GM21515 (cell line): ENCODE measurements at regions not wholly inside any gene's neighbourhood (a gene's known extent, or its start where the extent isn't known, plus 50 kb on each side); places are given as distances from the start of the nearest gene placed in this dataset.
"Not testable (repeated sequence)": the region's sequence is repeated elsewhere in the genome, so short reads cannot be mapped to it uniquely, and the experiment has no call there.

Experiments used
- ATAC-seq: cut with Tn5 transposase; IDR thresholded peaks from one replicate; pipeline ENCODE4 v1.9.1; 2021; ENCODE audit not compliant: unreplicated experiment

- not testable (repeated sequence) for ATAC-seq
Measured at GRCh38 chr9:42430674-42431615, 247.5 kb downstream of the SPATA31A6 start.

GRCh38 chr9:42431616-42432010 lies 248.2 kb downstream of the SPATA31A6 start:
- ATAC-seq = not testable (repeated sequence)

DNA sequence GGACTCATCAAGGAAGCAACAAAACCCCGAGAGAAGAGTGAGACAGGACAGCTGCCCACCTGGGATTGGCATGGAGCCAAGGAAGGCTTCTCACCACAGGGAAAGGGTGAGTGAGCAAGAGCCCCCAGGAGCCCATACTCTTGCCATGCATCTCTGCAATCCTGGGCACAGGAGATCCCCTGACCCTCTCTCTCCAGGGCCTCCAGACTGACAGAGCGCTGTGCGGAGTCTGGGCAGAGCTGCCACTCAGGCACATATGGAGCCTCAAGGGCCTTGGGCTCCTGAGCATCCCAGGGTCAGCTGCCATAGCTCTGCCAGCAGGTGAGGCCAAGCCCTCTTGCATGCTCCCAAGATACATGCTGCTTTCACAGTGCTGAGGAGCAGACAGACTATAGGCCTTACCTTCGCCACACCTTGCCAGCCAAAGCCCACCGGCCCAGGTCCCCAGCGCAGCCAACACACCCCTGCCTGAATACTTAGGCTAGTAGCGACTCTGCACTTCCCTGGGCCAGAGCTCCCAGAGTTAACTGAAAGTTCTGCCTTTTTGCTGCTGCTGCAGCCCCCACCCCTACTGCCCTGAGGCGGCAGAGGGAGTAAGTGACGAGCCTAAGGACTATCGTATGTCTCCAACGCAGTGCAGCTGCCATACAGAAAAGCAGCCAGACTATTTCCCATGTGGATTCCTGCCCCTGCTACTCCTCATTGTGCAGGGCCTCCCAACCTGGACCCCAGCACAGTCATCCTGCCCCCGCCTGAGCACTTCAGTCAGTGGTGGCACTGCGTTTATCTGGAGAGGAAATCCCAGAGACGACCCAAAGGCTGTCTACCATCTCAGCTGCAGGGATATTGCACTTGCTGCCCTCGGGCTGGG lies 251.6 kb downstream of the SPATA31A6 start:
- ATAC-seq = not testable (repeated sequence)

DNA sequence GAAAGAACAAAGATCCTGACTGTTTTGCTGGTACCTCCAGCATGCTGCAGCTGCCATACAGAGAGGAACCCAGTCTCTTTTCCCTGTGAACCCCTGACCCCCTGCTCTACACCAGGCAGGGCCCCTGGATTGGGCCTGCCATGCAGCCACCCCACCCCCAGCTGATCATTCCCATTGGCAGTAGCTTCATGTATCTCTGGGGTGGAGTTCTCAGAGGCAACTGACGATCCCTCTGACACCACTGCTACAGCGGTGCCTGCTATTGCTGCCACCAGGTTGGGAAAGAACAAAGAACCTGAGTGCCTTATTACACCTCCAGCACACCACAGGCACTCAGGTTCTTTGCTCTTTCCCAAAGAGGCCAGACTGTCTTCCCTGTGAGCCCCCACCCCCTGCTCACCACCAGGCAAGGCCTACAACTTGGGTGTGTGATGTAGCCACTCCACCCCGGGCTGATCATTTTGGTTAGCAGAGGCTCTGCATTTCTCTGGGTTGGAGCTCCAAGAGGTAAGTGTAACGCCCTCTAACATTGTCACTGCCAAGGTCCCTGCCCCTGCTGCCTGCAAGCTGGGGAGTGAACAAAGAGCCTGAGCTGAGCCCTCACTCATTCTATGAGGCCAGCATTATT lies 252.4 kb downstream of the SPATA31A6 start:
- ATAC-seq = not testable (repeated sequence)

GRCh38 chr9:42437057-42437759 lies 253.7 kb downstream of the SPATA31A6 start:
- peak; percentile 58 for ATAC-seq

DNA sequence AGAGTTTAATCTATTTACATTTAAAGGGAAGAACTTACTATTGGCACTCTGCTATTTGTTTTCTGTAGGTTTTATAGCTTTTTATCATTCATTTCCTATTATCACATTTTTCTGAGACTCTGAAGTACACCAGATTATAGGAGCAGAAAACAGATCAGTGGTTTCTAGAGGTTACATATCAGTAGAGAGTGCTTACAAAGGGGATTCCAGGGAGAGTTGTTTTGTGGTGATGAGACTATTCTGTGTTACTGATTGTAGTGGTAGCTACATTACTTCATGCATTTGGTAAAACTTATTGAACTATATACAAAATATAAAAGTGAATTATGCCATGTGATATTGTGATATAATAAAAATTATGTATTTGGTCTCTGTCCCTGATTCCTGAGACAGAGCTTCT lies 259.2 kb downstream of the SPATA31A6 start:
- ATAC-seq = not testable (repeated sequence)

DNA sequence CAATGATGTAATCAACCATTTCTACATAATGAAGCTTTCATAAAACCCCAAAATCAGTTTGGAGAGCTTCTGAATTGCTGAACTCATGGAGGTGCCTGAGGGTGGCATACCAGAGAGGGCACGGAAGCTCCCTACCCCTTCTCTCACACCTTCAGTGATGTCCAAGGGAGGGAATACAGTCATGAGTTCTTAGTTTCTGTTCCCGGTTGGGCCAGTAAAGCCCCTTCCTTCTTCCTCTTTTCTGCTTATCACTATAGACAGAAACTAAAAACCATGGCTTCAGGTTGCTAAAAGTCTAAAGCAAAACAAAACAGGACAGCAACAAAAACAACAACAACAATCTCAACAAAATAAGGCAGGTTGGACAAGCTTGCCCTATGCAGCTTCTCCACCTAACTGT lies 260.0 kb downstream of the SPATA31A6 start:
- peak; percentile 81 for ATAC-seq

GRCh38 chr9:42461436-42461835 lies 278.0 kb downstream of the SPATA31A6 start:
- not testable (repeated sequence) for ATAC-seq

- ATAC-seq = not testable (repeated sequence)
Measured at GRCh38 chr9:42461863-42462262, 278.4 kb downstream of the SPATA31A6 start.

DNA sequence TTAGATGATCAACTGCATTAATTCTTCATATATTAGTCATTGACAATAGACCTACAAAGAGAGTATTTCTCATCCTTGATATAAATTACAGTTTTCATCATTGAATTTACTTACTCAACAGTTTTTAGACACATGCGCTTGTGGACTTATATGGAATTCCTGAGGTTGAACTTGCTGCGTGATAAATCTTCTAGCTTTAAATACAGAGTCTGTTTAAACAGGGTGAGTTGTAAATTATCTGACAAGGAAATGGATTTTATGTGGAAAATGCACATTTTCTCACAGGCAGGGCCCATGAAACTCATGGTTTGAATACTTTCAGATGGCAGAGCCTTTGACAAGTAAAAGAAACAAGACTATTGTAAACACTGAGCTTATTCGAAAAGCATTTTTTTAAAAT lies 280.5 kb downstream of the SPATA31A6 start:
- ATAC-seq = not testable (repeated sequence)

- not testable (repeated sequence) for ATAC-seq
Measured at GRCh38 chr9:42470577-42470976, 287.1 kb downstream of the SPATA31A6 start.

DNA sequence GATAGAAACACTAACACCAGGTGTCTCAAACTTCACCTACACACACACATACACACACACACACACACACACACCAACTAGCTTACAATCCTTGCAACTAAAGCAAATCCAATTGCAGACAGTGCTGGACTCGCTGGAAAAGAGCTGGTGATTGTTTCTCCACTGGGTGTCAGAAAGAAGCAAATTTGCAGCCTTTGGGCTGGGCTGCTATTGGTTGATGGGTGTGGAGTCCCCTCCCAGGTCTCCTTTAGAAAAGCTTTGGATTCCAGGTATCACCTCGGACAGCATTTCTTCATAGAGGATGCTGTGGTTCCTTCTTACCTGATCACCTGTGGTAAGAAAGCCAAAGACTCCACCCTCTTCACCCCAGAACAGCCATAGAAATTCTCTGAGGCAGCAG lies 307.5 kb downstream of the SPATA31A6 start:
- ATAC-seq = not testable (repeated sequence)

- not testable (repeated sequence) for ATAC-seq
Measured at GRCh38 chr9:42502620-42503264, 319.3 kb downstream of the SPATA31A6 start.

DNA sequence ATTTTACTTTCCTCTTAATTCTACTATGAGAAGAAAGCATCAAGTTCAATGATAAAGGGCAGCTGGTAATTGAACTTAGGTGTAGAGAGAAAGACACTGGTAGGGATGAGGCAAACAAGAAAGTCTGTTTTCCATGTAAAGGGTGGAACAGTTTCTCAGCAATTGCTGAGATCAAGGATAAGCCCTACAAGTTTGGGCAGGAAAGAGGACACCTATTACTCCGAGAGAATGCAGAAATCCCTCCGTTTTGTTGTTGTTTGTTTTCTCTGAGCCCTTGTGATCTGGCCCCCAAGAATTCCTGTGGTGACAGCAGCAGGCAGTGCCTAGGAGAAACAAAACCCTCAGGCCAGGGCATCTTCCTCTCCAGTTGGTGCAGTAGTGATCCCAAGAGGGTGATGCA lies 324.7 kb downstream of the SPATA31A6 start:
- not testable (repeated sequence) for ATAC-seq

DNA sequence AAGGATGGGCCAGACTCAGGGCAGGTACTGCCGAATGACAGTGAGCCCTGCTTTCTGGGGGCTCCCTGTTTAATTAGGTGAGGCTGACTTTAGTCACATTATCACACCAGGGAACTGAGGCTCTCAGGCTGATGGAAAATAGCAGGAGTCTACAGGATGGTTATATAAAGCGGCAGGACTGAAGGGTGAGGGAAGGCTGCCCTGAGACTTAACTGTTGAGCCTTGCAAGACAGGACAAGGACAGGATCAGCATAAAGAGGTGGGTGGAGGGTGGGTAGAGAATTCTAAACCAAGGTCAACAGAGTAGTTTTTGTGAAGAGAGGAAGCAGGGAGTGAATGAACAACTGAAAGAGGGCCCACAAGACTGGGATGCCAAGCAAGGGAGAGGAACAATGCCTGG lies 330.1 kb downstream of the SPATA31A6 start:
- not testable (repeated sequence) for ATAC-seq

- not testable (repeated sequence) for ATAC-seq
Measured at GRCh38 chr9:42534325-42534983, 351.0 kb downstream of the SPATA31A6 start.

GRCh38 chr9:42534984-42535325 lies 351.5 kb downstream of the SPATA31A6 start:
- not testable (repeated sequence) for ATAC-seq

DNA sequence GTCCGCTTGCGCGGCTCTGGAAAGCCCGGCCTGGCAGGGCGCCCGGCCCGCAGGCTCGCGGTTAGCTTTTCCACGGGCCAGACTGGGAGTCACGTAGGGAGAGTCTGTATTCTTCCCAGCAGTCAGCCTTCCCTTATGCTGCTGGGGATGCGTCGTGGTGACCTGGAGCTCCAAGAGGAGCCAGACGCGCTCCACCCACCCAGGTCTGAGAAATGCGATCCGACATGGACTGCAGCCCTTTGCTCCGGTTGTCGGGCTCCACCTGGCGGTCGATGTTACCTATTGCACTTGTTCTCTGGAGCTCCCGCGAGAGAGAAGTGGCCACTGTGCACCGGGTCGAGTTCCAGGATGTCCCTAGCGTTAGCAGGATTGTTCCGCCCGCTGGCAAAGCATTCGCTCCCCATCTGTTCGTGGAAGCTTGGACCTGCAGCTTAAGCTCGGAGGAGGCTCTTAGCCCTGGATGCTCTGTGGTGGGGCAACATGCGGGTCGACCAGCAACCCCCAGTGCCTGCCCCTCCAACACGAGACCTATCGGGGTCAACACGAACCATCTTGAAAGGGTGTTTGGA lies 367.4 kb downstream of the SPATA31A6 start:
- ATAC-seq = peak; percentile 49

DNA sequence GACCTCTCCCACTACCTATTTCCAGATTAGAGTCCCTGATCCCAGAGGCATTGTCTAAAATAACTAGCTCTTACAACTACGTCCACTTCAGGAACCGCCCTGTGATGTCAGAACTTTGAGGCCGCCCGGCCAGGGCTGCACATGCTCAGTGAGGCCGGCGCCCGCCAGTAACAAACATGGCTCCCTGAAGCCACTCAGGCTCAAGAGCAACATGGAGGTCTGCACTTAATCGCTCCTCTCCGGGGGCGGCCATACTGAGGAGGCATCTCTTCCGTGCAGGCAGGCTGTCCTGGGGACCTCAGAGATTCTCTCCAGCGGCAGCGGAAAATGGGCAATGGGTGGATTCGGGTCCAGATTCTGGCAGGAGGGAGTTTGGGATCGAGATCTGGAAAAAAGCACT lies 385.1 kb downstream of the SPATA31A6 start:
- ATAC-seq = not testable (repeated sequence)
